ENCODE measurements at regions not wholly inside any gene's neighbourhood (a gene's known extent, or its start where the extent isn't known, plus 50 kb on each side); places are given as distances from the start of the nearest gene placed in this dataset.

DNA sequence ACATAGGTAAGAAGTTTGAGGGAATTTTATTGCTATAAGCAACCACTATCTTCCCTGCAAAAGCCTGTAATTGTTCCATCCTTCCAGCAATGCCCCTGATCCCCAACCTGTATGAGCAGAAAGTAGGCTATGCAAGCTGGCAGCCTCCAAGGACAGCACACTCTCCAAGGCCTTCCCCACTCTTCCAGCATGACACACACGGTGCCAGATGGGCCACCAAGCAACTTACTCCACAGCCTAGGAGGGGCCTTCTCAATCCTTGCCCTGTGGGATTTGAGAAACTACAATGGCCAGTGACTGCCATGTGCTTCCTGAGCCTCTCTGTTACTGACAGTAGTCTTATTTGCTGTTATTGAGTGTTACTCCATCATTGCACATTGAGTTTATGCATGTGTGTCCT is 137.5 kb downstream of the ACTR3 start:
- H3K9me3 Mint-ChIP-seq (ENCODE audit: low read depth, unreplicated experiment), result peaks cover 4% of the 10 kb centered on the region
- peaks cover 5% of the 10 kb centered on the region for H3K36me3 Mint-ChIP-seq (ENCODE audit: insufficient read depth, unreplicated experiment)
- H3K27ac Mint-ChIP-seq (ENCODE audit: unreplicated experiment), result no peak overlapping the region
- BruUV-seq (replicated peaks), result no TSS peak
- no peaks in the 10 kb centered on the region for H3K27me3 Mint-ChIP-seq (ENCODE audit: unreplicated experiment)
- H3K4me3 Mint-ChIP-seq (ENCODE audit: low read depth, unreplicated experiment), result no peak overlapping the region
- no peak for DNase-seq
- TF ChIP-seq, protein P1, sequence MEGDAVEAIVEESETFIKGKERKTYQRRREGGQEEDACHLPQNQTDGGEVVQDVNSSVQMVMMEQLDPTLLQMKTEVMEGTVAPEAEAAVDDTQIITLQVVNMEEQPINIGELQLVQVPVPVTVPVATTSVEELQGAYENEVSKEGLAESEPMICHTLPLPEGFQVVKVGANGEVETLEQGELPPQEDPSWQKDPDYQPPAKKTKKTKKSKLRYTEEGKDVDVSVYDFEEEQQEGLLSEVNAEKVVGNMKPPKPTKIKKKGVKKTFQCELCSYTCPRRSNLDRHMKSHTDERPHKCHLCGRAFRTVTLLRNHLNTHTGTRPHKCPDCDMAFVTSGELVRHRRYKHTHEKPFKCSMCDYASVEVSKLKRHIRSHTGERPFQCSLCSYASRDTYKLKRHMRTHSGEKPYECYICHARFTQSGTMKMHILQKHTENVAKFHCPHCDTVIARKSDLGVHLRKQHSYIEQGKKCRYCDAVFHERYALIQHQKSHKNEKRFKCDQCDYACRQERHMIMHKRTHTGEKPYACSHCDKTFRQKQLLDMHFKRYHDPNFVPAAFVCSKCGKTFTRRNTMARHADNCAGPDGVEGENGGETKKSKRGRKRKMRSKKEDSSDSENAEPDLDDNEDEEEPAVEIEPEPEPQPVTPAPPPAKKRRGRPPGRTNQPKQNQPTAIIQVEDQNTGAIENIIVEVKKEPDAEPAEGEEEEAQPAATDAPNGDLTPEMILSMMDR (IDR thresholded peaks at IDR 0.05; ENCODE audit: unreplicated experiment), result no peak
- H3K4me1 Mint-ChIP-seq (ENCODE audit: low read depth, unreplicated experiment), result no peaks in the 10 kb centered on the region
- CTCF ChIA-PET, result no interaction called here
- intact Hi-C loops (cut with micrococcal nuclease; ENCODE audit: unreplicated experiment), result no loop called here

DNA sequence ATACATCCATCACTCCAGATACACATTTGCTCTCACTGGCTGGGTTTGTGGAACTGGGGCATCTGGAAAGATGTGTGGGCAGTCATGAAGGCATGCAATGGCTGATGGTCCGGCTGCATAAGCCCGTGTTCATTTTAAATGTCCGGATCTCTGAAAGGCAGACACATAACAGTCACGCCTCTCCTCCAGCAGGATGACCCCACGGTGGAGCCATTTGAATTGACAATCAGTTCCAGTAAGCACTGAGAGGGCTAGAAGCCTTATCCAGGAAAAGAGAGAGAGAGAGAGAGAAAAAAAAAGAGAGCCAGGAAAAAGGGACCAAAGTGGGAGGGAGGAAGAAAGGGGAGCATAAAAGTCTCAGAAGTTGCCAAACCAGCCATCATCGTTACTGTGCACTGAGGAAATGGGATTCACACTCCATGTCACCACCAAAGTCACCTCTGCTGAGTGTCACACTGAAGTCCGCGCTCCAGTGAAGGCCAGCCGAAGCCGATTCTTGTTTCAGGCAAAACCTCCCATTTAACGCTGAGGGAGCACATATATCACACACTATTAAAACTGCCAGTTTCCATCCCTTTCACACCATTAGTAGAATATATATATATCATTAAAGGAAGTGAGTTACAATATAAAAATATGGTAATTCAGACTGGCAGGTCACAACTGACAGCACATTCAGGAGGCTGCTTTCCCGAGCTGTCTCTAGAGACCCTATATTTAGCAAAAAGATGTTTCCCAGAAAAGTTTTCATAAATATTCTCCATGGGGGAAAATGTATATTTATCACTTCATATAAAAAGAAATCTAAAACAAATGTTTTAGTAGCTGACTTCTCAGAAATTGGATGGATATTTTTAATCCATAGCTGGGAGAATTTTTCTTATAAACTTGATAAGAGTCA is 142.0 kb downstream of the ACTR3 start:
- CTCF ChIA-PET, result interaction anchor here (1.3 kb wide), 1 partner anchor 8 kb away, joined by 4 read pairs; no protein-coding TSS in a partner anchor
- BruUV-seq (replicated peaks), result no TSS peak
- intact Hi-C loops (cut with micrococcal nuclease; ENCODE audit: unreplicated experiment), result no loop called here
- H3K27ac Mint-ChIP-seq (ENCODE audit: unreplicated experiment), result no peak overlapping the region
- no peaks in the 10 kb centered on the region for H3K27me3 Mint-ChIP-seq (ENCODE audit: unreplicated experiment)
- peaks cover 4% of the 10 kb centered on the region for H3K9me3 Mint-ChIP-seq (ENCODE audit: low read depth, unreplicated experiment)
- DNase-seq, result no peak
- peaks cover 9% of the 10 kb centered on the region for H3K4me1 Mint-ChIP-seq (ENCODE audit: low read depth, unreplicated experiment)
- no peak overlapping the region for H3K4me3 Mint-ChIP-seq (ENCODE audit: low read depth, unreplicated experiment)
- TF ChIP-seq, protein P1 (IDR thresholded peaks at IDR 0.05; ENCODE audit: unreplicated experiment), result no peak
- no peaks in the 10 kb centered on the region for H3K36me3 Mint-ChIP-seq (ENCODE audit: insufficient read depth, unreplicated experiment)

DNA sequence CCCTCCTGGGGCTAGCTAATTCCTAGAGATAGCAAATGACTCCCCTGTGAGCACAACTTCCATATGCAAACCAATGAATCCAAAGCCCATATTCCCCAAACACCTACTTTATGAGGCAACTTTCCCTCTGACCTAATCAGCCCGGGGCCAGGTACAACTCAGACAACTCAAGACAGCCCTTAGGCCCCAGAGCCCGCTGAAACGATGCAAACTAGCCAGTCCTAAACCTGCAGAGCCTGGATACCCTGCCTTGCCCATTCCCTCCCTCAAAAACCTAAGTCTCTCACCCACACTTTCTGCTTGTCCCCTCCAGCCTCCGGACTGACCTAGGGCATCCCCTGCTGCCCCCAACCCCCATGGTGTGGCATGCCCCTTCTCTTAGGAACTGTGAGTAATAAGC is 142.8 kb downstream of the ACTR3 start:
- Mint-ChIP-seq H3K4me1 (ENCODE audit: low read depth, unreplicated experiment) (peaks cover 9% of the 10 kb centered on the region), H3K27me3 (ENCODE audit: unreplicated experiment) (no peaks in the 10 kb centered on the region), H3K36me3 (ENCODE audit: insufficient read depth, unreplicated experiment) (no peaks in the 10 kb centered on the region), H3K9me3 (ENCODE audit: low read depth, unreplicated experiment) (peaks cover 4% of the 10 kb centered on the region), H3K4me3 (ENCODE audit: low read depth, unreplicated experiment) (no peak overlapping the region), H3K27ac (ENCODE audit: unreplicated experiment) (no peak overlapping the region)
- TF ChIP-seq, protein P1 (IDR thresholded peaks at IDR 0.05; ENCODE audit: unreplicated experiment), result no peak
- no TSS peak for BruUV-seq (replicated peaks)
- CTCF ChIA-PET, result interaction anchor here (0.8 to 1.3 kb wide), 2 partner anchors 9 kb away, joined by 3 to 4 read pairs; no protein-coding TSS in a partner anchor
- DNase-seq, result no peak
- intact Hi-C loops (cut with micrococcal nuclease; ENCODE audit: unreplicated experiment), result no loop called here

DNA sequence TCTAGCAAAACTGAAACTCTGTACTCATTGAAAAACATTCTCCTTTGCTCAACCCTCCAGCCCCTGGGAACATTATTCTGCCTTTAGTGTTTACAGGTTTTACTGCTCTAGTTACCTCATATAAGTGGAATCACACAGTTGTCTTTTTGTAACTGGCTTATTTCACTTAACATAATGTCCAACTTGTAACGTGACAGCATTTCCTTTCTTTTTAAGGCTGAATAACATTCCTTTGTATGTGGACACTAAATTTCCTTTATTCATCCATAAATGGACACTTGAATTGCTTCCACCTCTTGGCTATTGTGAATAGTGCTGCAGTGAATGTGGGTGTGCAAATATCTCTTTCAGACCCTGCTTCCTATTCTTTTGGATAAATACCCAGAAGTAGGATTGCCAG is 144.9 kb downstream of the ACTR3 start:
- TF ChIP-seq, protein P1 (IDR thresholded peaks at IDR 0.05; ENCODE audit: unreplicated experiment), result no peak
- CTCF ChIA-PET, result no interaction called here
- Mint-ChIP-seq H3K27me3 (ENCODE audit: unreplicated experiment) (no peaks in the 10 kb centered on the region), H3K27ac (ENCODE audit: unreplicated experiment) (no peak overlapping the region), H3K4me1 (ENCODE audit: low read depth, unreplicated experiment) (peaks cover 9% of the 10 kb centered on the region), H3K36me3 (ENCODE audit: insufficient read depth, unreplicated experiment) (no peaks in the 10 kb centered on the region), H3K4me3 (ENCODE audit: low read depth, unreplicated experiment) (no peak overlapping the region), H3K9me3 (ENCODE audit: low read depth, unreplicated experiment) (no peaks in the 10 kb centered on the region)
- intact Hi-C loops (cut with micrococcal nuclease; ENCODE audit: unreplicated experiment), result no loop called here
- no peak for DNase-seq
- no TSS peak for BruUV-seq (replicated peaks)
